WTC11 (cell line): ENCODE measurements at regions not wholly inside any gene's neighbourhood (a gene's known extent, or its start where the extent isn't known, plus 50 kb on each side); places are given as distances from the start of the nearest gene placed in this dataset.

Experiments
- ATAC-seq: fragments of 200-7000 bp; cut with Tn5 transposase; 2 replicates; pipeline ENCODE4 v1.10.0; 2021; ENCODE audit warnings: mild to moderate bottlenecking, moderate library complexity
- CTCF ChIA-PET: fragments of 300-600 bp; sonication (Branson Sonifier 250); formaldehyde crosslinking; loops from one replicate; lab custom pipeline; 2021; ENCODE audit warnings: antibody characterized with exemption; lab: Charles Lee
- POLR2A ChIA-PET: fragments of 350-600 bp; sonication (Branson Sonifier 250); formaldehyde crosslinking; loops from one replicate; lab custom pipeline; 2021; ENCODE audit warnings: antibody characterized with exemption; lab: Charles Lee
- DNase-seq: peaks from one replicate; pipeline ENCODE4 v3.0.0; 2021; ENCODE audit warnings: low spot score
- H3K27ac Mint-ChIP-seq: 2 replicates; pipeline ENCODE4 v1.8.0; 2021; ENCODE audit warnings: mixed read lengths
- H3K27me3 Mint-ChIP-seq: 2 replicates; pipeline ENCODE4 v1.8.0; 2021; ENCODE audit warnings: low read depth, mild to moderate bottlenecking, moderate library complexity, mixed read lengths
- H3K36me3 Mint-ChIP-seq: 2 replicates; pipeline ENCODE4 v1.8.0; 2021; ENCODE audit warnings: mixed read lengths
- H3K4me1 Mint-ChIP-seq: 2 replicates; pipeline ENCODE4 v1.8.0; 2022; ENCODE audit warnings: mixed read lengths
- H3K4me3 Mint-ChIP-seq: 2 replicates; pipeline ENCODE4 v1.8.0; 2021; ENCODE audit warnings: mild to moderate bottlenecking, moderate library complexity, mixed read lengths
- H3K9me3 Mint-ChIP-seq: 2 replicates; pipeline ENCODE4 v1.8.0; 2021; ENCODE audit warnings: mixed read lengths
- ATF6 ChIP-seq: sonication (generic); formaldehyde crosslinking; IDR thresholded peaks from 2 replicates; pipeline ENCODE4 v1.8.1; 2023; ENCODE audit warnings: mild to moderate bottlenecking, missing genetic modification reagents
- CTCF ChIP-seq: fragments of 200-600 bp; IDR thresholded peaks from 2 replicates; pipeline ENCODE4 v1.8.0; 2022; ENCODE audit warnings: antibody characterized with exemption
- E2F5 ChIP-seq: sonication (generic); formaldehyde crosslinking; IDR thresholded peaks from 2 replicates; pipeline ENCODE4 v1.8.1; 2022; ENCODE audit warnings: mild to moderate bottlenecking, moderate library complexity, missing genetic modification reagents
- FOXK1 ChIP-seq: sonication (generic); formaldehyde crosslinking; IDR thresholded peaks from 2 replicates; pipeline ENCODE4 v1.8.0; 2022; ENCODE audit warnings: mild to moderate bottlenecking, moderate library complexity, missing genetic modification reagents
- GRHL2 ChIP-seq: fragments of 250-450 bp; sonication (Bioruptor Pico); IDR thresholded peaks from 2 replicates; pipeline ENCODE4 v1.8.0; 2022; ENCODE audit warnings: mild to moderate bottlenecking, moderate library complexity; ENCODE audit not compliant: insufficient replicate concordance, severe bottlenecking
- IRF2 ChIP-seq: sonication (generic); formaldehyde crosslinking; IDR thresholded peaks from 2 replicates; pipeline ENCODE4 v1.8.0; 2022; ENCODE audit warnings: low read depth, missing genetic modification reagents, borderline replicate concordance
- JUN ChIP-seq: sonication (generic); formaldehyde crosslinking; IDR thresholded peaks from 2 replicates; pipeline ENCODE4 v1.8.0; 2023; ENCODE audit warnings: mild to moderate bottlenecking, missing genetic modification reagents
- KAT7 ChIP-seq: sonication (generic); formaldehyde crosslinking; IDR thresholded peaks from 2 replicates; pipeline ENCODE4 v1.8.1; 2023; ENCODE audit warnings: missing genetic modification reagents, mild to moderate bottlenecking, borderline replicate concordance
- NR3C1 ChIP-seq: sonication (generic); formaldehyde crosslinking; conservative IDR thresholded peaks from 2 replicates; pipeline ENCODE4 v1.8.1; 2023; ENCODE audit warnings: low read depth, mild to moderate bottlenecking, missing genetic modification reagents
- OVOL2 ChIP-seq: fragments of 250-450 bp; sonication (Bioruptor Pico); IDR thresholded peaks from 2 replicates; pipeline ENCODE4 v1.9.0; 2021; ENCODE audit warnings: mild to moderate bottlenecking, borderline replicate concordance
- PREB ChIP-seq: sonication (generic); formaldehyde crosslinking; IDR thresholded peaks from 2 replicates; pipeline ENCODE4 v1.8.1; 2022; ENCODE audit warnings: mild to moderate bottlenecking, missing genetic modification reagents, moderate library complexity, borderline replicate concordance
- SMAD4 ChIP-seq: sonication (generic); formaldehyde crosslinking; IDR thresholded peaks from 2 replicates; pipeline ENCODE4 v1.8.0; 2022; ENCODE audit warnings: mild to moderate bottlenecking, missing genetic modification reagents
- SOX15 ChIP-seq: fragments of 250-450 bp; sonication (Bioruptor Pico); IDR thresholded peaks from 2 replicates; pipeline ENCODE4 v1.9.0; 2021; ENCODE audit warnings: mild to moderate bottlenecking
- USF2 ChIP-seq: sonication (generic); formaldehyde crosslinking; IDR thresholded peaks from 2 replicates; pipeline ENCODE4 v1.8.1; 2023; ENCODE audit warnings: mild to moderate bottlenecking, missing genetic modification reagents, moderate library complexity
- ZMAT4 ChIP-seq: fragments of 250-450 bp; sonication (Bioruptor Pico); IDR thresholded peaks from 2 replicates; pipeline ENCODE4 v1.9.0; 2021; ENCODE audit warnings: mild to moderate bottlenecking
- ZNF219 ChIP-seq: sonication (generic); formaldehyde crosslinking; IDR thresholded peaks from 2 replicates; pipeline ENCODE4 v1.8.0; 2023; ENCODE audit warnings: missing genetic modification reagents, mild to moderate bottlenecking, borderline replicate concordance
- ZNF423 ChIP-seq: fragments of 250-450 bp; sonication (Bioruptor Pico); IDR thresholded peaks from 2 replicates; pipeline ENCODE4 v2.1.2; 2022; ENCODE audit warnings: mild to moderate bottlenecking, moderate library complexity

GRCh38 chr9:30348904-30349303 is 2035.5 kb upstream of the ACO1 start:
- Mint-ChIP-seq H3K36me3 (no peaks in the 10 kb centered on the region), H3K9me3 (peaks cover 10% of the 10 kb centered on the region; the same call in 1 of the 2 replicates), H3K4me1 (no peaks in the 10 kb centered on the region), H3K27ac (no peak overlapping the region), H3K4me3 (no peak overlapping the region), H3K27me3 (no peaks in the 10 kb centered on the region)
- CTCF ChIA-PET = no interaction called here
- POLR2A ChIA-PET = interaction anchor here (0.6 kb wide), 1 partner anchor 722 kb away, joined by 4 read pairs; no protein-coding TSS in a partner anchor
- no peak for DNase-seq
- ATAC-seq = no peak; the same call in 1 of the 2 replicates
- TF ChIP-seq IRF2 (CRISPR knock-in tag) = no peak
- TF ChIP-seq SMAD4 (CRISPR knock-in tag) = no peak
- TF ChIP-seq NR3C1 (CRISPR knock-in tag) = no peak

- Mint-ChIP-seq H3K9me3 (peaks cover 10% of the 10 kb centered on the region; the same call in 1 of the 2 replicates), H3K27me3 (no peaks in the 10 kb centered on the region), H3K4me1 (no peaks in the 10 kb centered on the region), H3K27ac (no peak overlapping the region)
- ChIA-PET CTCF (no interaction called here), POLR2A (interaction anchor here (0.6 kb wide), 1 partner anchor 721 kb away, joined by 4 read pairs; no protein-coding TSS in a partner anchor)
- ATAC-seq (no peak), DNase-seq (no peak)
- TF ChIP-seq OVOL2 (CRISPR knock-in tag) (no peak), E2F5 (CRISPR knock-in tag) (no peak), CTCF (no peak), ATF6 (CRISPR knock-in tag) (no peak), FOXK1 (CRISPR knock-in tag) (no peak), USF2 (no peak), ZNF219 (no peak), ZMAT4 (CRISPR knock-in tag) (no peak), JUN (CRISPR knock-in tag) (no peak), PREB (CRISPR knock-in tag) (no peak), ZNF423 (CRISPR knock-in tag) (no peak), GRHL2 (CRISPR knock-in tag) (no peak), SOX15 (no peak), KAT7 (CRISPR knock-in tag) (no peak)
- TF ChIP-seq, all 79 proteins: peak for 0
- H3K4me3 Mint-ChIP-seq = no peak overlapping the region
- no peaks in the 10 kb centered on the region for H3K36me3 Mint-ChIP-seq
Measured at GRCh38 chr9:30349526-30350513, 2034.6 kb upstream of the ACO1 start.
